ENCODE measurements at regions not wholly inside any gene's neighbourhood (a gene's known extent, or its start where the extent isn't known, plus 50 kb on each side); places are given as distances from the start of the nearest gene placed in this dataset.

- TF ChIP-seq EZH2 (IDR thresholded peaks at IDR 0.05; ENCODE audit: borderline replicate concordance, low read length) (no peak), CTCF (IDR thresholded peaks at IDR 0.05; ENCODE audit: low read length) (no peak)
These were observed 66.8 kb upstream of the PTCHD4 start for GRCh38 chr6:48177786-48178185.

All from OCI-LY1 (cell line).